GM18909 (cell line): ENCODE measurements at regions not wholly inside any gene's neighbourhood (a gene's known extent, or its start where the extent isn't known, plus 50 kb on each side); places are given as distances from the start of the nearest gene placed in this dataset.

ENCODE experiments used
- ATAC-seq: cut with Tn5 transposase; IDR thresholded peaks from one replicate; pipeline ENCODE4 v1.9.1; 2021; ENCODE audit warnings: mild to moderate bottlenecking; ENCODE audit not compliant: unreplicated experiment, poor library complexity

- no peak for ATAC-seq
Measured at GRCh38 chr21:43364261-43364510, 62.7 kb downstream of the SIK1 start.

GRCh38 chr21:43363506-43364260 lies 63.2 kb downstream of the SIK1 start:
- ATAC-seq, result no peak

GRCh38 chr21:43362915-43363314 lies 64.0 kb downstream of the SIK1 start:
- no peak for ATAC-seq

- ATAC-seq, result peak; percentile 51
Measured at GRCh38 chr21:43362321-43362791, 64.6 kb downstream of the SIK1 start.

GRCh38 chr21:43361493-43362296 lies 65.2 kb downstream of the SIK1 start:
- peak; percentile 44 for ATAC-seq

- ATAC-seq, result no peak
Measured at GRCh38 chr21:43361127-43361492, 65.8 kb downstream of the SIK1 start.

- no peak for ATAC-seq
Measured at GRCh38 chr21:43360441-43361126, 66.3 kb downstream of the SIK1 start.

- no peak for ATAC-seq
Measured at GRCh38 chr21:43358940-43359822, 67.8 kb downstream of the SIK1 start.

GRCh38 chr21:43357715-43358430 lies 69.1 kb downstream of the SIK1 start:
- ATAC-seq, result no peak

- ATAC-seq, result no peak
Measured at GRCh38 chr21:43355925-43356289, 71.0 kb downstream of the SIK1 start.

GRCh38 chr21:43355266-43355924 lies 71.5 kb downstream of the SIK1 start:
- ATAC-seq, result no peak

GRCh38 chr21:43354666-43355065 lies 72.3 kb downstream of the SIK1 start:
- ATAC-seq, result no peak

GRCh38 chr21:43354026-43354420 lies 72.9 kb downstream of the SIK1 start:
- no peak for ATAC-seq

- ATAC-seq, result no peak
Measured at GRCh38 chr21:43353282-43354025, 73.5 kb downstream of the SIK1 start.

GRCh38 chr21:43352568-43353281 lies 74.2 kb downstream of the SIK1 start:
- ATAC-seq, result peak; percentile 60

- no peak for ATAC-seq
Measured at GRCh38 chr21:43352154-43352537, 74.8 kb downstream of the SIK1 start.

- ATAC-seq, result no peak
Measured at GRCh38 chr21:43351501-43352153, 75.3 kb downstream of the SIK1 start.

GRCh38 chr21:43349644-43350043 lies 77.3 kb downstream of the SIK1 start:
- ATAC-seq, result no peak
